NOMO-1 treated with DMSO at 0.1 percent for 48 hours (cell line): ENCODE measurements at regions not wholly inside any gene's neighbourhood (a gene's known extent, or its start where the extent isn't known, plus 50 kb on each side); places are given as distances from the start of the nearest gene placed in this dataset.

Experiments used
- DNase-seq: peaks from one replicate; lab custom pipeline; 2025; ENCODE audit not compliant: unreplicated experiment; lab: John Stamatoyannopoulos, UW

DNA sequence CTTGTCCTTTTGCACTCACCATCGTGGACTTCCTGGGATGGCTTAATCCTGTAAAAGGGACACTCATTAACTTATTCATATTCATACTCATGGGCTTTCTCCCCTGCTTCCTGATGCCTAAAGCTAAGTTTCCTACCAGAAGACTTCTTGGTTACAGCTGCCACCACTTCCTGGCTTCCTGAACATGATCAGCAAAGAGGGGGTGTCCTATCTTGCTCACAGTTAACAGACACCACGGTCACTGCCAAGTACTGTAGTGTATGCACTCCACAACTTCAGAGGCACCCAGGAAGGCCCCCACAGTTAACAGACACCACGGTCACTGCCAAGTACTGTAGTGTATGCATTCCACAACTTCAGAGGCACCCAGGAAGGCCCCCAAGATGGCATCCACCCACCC is 177.8 kb downstream of the SIPA1L2 start:
- no peak for DNase-seq

DNA sequence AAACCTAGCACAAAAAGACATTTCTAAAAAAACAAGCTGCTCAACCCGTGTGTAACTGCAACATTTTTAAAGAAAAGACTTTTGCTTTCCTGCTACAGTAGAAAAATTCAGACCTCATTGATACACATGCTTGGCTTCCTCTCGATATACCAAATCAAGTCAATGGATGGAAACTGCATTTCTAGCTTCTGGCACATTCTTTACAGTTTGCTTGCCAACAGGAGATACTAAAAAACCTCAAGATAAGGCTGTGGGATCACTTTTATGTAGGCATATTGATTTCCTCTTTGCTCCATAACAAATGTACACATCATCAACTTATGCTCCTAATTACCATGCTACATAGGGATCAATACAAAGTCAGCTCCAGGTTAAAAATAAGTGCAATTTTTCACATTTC is 178.4 kb downstream of the SIPA1L2 start:
- DNase-seq: no peak

DNA sequence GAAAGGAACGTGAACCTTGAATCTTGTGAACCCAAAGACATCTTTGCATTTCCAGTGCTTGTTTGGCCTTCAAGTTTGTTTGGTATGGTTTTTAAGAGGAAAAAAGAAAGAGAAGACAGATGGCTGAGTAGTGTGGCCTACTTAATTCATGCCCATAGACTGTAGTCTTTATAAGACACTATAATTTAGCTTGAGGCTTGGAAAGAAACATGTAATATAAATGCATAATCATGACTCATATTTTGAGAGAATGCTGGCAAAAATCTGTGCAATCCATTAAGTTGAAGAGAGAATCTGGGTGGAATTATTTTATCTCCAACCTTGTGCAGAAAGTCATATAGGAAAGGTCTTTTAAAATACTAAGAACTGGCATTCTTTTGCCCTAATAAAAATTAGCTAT is 179.3 kb downstream of the SIPA1L2 start:
- no peak for DNase-seq

DNA sequence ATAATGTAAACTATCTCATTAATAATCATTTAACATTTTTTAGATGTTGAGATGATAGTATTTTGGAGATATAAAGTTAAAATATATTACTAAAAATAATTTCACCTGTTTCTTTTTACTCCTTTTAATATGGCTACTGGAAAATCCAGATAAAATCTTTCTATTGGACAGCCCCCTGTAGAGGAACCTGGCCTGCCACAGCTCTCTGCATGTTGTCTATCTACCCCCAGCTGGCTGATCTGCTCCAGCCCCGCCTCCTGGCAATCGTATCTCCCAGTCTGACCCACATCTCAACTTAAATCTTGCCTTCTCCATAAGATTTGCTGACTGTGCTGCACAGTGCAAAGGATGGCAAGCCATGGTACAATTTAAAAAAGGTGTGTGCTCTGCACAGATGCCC is 182.8 kb downstream of the SIPA1L2 start:
- DNase-seq: no peak

DNA sequence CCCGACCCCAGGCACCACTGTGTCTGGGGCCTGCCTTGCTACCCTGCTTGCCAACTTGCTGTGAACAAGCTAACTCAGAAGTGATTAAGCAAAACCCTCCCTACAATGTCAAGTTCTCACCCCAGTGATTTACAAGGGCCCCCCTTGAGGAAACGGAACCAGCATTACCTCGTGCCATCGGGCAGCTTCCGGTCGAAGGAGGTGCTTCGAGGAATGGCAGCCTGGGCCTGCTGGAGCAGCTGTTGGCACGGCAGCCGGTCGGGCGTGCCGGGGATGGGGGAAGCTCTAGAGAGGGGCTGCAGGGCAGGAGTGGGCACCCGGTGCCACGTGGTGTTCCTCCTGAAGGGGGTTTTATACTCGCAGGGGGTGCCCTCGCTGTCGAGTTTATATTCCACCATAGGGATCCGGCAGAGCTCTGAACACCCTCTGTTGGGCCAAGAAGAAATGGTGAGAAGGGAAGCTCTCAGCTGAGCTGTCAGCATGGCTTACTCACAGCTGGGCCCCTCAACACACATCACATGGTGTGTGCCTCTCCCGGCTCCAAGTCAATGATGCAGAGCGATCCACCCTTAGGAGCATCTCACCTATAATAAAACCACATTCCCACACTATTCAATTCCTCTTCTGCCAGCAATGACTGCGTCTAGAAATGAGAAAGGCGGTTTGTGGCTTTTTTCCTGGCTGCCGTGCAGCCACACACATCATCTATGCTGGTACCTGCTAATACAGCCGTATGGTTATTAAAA is 184.4 kb downstream of the SIPA1L2 start:
- DNase-seq: no peak

DNA sequence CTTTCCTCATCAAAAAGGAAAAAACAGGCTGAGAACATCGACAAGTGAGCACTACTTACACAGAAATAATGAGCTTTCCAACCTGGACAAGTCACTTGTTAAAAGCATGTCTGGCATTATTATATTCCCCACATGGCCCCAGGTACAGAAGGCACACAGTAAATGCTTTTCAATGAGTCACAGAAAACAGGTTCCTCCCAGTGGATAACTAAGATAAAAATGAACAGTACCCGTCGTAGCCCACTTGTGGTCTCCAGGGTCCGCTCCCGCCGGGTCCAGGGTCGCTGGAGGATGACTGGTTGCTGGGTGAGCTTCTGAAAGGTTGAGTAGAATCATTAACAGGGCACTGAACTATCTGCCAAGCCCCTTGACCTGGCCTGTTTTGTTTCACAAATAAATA is 186.6 kb downstream of the SIPA1L2 start:
- DNase-seq: no peak

DNA sequence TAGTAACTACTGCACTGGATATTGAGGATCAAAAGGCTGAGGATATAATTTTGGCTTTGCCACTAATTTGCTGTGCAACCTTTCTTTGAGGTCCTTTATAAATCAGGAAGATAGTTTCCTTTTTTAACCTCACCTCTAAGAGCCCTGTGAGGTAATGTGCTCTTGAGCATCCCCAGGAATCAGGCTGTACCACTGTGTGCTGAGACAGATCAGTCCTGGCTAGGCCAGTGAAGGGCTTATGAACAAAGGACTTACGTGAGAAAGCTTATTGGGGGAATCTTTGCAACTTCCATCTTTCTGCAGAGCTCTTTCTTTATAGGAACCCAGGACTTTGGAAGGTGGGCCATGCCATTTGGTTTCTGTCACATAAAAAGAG is 188.9 kb downstream of the SIPA1L2 start:
- no peak for DNase-seq

DNA sequence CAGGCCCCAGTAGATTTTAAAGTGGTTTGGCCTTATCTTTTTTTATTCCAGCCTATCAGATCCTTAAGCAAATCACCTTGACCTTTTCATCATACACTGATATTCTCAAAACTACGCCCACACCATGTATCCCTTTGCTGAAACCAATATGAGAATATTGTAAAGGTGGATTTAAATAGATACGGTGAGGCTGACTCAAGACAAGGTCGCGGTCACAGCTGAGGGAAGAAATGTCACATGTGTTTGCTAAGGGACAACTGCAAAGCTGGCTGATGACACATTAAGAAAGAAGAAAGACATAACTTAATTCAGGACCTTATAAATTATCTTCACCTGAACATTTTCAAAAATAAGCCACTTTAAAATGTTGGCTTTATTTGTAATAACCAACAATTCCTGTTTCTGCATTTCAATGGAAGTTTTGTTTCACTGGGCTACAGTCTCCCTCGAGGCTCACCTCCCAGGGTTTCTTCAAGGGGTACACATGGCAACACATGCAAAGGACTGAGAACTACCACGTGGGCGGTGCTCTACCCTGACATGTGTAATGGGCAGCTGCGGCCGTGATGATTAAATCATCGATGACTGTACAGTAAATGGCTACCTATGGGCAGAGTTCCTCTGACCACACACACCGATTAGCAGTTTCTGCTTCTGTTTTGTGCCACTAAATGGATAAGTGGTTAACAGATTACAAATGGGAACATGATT is 189.5 kb downstream of the SIPA1L2 start:
- peak; percentile 30 for DNase-seq

DNA sequence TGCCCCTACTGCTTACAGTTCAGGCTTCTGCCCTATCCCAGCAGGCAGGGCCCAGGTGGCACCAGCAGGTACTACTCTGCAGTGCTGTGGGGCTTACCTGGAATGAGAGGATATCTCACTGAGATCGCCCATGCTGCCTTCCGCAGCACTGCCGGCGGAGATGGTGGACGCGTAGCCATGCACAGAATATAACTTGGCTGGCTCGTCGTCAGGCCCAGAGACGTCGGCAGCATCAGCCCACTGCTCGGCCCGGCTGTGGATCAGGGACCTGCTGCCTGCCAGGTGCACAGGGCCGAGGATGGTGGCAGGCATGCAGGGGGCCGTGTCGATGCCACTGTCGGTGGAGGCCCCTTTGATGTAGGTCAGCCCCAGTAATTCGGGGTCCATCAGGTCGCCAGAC is 190.9 kb downstream of the SIPA1L2 start:
- no peak for DNase-seq

DNA sequence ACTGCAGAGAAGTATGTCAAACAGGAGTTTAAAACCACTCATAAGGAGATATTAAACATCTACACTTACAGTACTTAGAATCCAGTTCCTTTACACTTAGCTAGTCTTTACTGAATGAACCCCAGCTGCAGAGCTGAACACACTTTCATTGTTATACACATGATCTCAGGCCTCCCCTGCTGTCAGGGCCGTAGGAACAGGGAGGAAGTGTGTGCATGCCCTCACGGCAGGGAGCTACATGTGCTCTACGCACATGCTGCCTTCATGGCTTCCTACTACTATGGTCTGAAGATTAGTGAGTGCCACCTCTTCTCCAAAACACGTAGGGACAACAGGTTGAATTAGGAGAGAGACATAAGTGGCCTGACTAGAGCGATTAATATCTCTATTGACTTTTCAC is 191.5 kb downstream of the SIPA1L2 start:
- DNase-seq: no peak

DNA sequence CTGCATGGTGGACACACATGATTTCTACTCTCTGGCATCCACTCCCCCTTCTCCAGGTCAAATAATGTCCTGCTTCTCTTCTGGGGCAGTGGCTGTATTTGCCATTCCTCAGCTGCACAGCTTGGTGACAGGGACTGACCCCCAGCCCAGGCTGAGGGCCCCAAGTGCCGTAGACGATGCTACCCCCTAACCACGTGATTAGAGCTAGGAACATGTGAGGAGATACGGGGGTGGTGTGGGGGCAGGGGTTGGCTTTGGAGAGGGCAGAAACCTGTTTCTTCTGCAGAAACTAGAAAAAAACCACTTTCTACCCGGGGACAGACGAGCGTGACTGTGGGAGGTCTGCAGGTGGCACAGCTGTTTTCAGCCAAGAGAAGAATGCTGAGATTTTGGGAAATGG is 192.4 kb downstream of the SIPA1L2 start:
- no peak for DNase-seq

DNA sequence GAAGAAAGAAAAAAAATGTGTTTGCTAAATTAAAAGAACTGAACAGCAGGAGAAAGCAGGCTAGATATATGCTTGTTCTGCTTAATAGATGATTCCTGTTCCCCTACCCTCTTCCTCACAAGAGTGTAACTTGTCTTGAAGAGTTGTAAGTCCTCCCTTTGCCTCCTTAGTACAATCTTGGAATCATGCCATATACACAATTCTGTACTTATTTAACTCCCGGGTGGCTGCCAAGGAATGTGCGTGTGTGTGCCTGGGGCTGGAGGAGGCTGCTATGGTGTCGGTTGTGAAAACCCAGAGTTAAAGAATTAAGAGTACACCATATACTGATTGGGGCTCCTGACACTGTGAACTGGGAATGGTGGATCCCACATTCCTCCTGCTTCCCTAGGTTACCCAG is 194.2 kb downstream of the SIPA1L2 start:
- DNase-seq: no peak

DNA sequence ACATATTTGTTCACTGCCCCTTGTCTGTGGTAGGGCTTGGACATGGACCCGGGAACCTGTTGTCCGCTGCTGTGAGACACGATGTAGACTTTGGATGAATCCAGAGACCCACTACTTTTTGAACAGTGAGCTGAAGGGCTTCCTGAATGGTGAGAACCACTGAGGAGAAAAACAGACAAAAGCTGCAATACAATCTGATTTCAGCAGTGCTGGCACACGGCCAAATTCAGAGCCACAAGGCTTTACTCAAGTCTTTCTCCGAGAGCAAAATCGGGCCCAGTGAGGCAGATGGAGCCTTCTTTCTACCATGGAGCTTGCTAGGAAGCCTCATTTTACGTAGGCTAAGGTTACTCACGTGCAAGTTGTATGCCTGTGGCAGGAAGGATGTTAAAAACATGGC is 197.6 kb downstream of the SIPA1L2 start:
- DNase-seq: no peak

DNA sequence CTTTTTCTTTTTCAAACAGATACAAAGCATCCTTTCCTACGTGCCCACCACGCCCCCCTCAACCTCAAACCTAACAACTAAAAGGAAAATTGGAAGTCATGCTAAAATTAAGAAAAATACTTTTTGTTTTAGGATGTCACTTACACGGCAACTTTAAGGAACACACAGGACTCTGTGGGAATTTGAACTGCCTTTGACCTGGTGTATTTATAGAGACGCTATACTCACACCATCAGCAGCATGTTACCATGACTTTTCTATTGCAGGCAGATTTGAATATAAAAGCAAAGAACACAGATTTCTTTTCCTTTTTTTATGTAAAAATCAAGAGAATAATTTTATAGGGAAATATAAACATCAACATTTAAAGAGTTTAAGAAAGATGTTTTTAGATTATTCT is 198.2 kb downstream of the SIPA1L2 start:
- DNase-seq: no peak

DNA sequence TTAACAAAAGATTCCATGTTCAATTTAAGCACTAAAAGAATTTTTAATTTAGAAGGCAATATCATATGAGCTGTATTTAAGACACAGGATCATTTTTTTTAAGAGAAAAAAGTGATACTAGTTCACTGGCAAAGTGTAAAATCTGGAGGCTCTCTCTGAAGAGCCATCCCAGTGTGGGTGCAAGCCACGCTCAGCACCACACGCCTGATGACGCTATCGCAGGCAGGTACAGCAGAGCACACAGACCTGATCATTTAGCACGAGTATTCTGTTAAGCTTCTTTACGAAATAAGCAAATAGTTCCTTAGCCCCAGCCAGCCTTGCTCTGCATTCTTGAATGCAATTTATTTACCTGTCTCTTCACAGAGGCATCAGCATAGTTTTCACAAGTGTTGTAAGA is 198.6 kb downstream of the SIPA1L2 start:
- no peak for DNase-seq

DNA sequence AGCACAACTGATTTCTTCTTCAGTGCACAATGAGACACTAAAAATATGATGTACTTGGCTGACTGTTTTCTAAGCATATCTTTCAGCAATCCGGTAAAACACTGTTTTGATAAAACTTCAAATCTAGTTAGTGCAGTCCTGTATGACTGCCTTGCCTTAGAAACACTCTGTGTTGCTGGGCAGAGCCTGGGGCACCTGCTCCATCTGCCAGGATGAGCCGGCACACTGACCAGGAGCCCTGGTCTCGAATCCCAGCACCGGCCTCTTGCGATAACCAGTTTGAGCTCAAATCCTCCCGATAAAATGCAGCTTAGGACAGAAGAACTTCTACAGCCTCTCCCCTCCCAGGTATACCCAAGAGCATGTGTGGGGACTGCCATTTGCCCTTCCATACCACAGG is 199.5 kb downstream of the SIPA1L2 start:
- no peak for DNase-seq

DNA sequence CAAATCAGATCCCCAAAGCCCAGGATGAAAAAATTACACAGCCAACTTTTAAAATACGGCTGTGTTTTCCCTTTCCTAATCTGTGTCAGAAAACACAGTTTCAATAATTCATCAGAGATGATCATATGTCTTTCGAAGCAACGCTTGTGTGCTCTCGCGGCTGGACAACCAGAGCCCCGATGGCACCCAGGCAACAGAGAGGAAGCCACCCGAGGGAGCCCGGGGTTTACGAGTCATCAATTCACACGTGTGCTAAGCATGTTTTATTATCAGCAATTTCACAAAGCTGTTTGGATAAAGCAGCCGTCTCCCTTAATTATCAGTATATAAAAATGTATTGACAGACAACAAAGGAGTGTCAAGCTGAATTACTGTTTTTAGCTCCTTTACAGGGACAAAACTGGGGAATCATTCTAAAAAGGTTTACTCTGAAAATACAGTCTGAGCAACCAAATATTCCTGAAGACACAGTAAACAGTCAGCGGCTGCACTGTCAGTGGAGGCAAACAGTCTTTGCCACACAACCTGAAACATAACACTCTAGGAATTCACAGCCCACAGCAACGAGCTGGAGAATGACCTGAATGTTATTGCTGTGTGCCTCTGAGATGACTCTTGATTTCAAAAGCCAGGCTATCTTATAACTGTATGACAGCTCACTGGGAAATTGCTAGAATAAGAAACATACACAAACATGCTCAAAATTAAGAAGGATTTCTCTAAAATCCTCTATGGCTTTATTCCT is 201.0 kb downstream of the SIPA1L2 start:
- no peak for DNase-seq

DNA sequence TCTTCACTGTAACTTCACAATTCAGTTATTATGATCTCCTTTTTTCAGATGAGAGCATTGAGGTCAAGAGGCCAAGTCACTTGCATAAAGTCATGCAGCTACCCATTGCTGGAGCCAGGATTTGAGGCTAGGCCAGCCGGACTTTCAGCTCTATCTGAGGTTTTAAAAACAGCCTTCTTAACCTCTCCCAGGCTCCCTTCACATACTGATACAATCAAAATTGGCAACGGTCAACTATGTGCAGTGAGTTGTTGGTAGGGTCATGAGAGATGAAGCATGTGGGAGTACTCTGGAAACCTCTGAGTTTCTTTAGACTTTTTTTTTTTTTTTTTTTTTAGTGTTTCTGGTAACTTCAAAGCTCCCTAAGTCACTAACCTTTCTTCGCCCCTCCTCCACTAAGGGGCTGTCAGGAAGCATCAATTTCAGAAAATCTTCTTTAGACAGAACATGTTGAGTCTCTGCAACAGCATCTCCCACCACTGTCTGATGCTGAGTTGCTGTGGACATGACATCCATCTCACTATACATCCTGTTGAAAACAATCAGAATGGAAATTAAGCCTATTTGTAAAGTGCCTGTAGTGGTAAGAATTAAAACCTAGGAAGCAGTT is 201.8 kb downstream of the SIPA1L2 start:
- no peak for DNase-seq

DNA sequence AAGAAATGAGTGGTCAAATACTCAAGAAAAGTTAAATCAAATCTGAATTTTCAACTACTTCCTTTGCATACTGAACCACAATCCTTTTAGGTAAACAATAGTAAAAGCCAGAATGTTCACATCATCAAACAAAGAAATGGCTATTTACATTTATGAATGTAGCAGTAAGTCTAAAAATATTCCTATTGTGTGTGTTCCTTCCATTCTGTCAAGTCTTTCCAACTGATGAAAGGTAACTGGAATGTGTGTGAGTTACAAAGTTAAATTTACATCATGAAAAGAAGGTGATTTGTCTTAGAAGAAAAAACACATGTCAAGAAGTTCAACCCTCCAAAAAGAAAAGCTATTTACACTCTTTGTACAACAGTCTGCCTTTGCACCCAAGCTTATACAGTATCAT is 203.1 kb downstream of the SIPA1L2 start:
- no peak for DNase-seq

DNA sequence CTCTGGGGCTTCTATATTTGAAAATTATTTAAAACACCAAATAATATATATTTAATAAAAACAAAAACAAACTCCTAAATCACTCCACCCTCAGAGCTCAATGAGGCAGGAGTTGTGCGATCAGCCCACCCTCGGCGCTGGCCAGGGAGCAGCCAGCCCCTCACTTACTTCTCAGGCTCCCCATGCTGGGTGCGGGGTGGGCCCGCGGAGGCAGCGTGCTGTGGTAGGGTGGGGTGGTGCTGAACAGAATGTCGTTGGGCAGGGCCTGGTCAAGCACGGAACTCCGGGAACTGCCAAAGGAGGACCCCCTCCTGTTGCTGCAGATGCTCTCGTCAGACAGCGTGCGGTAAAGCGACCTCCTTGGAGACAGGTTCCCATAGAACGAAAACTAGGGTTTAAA is 204.5 kb downstream of the SIPA1L2 start:
- no peak for DNase-seq

DNA sequence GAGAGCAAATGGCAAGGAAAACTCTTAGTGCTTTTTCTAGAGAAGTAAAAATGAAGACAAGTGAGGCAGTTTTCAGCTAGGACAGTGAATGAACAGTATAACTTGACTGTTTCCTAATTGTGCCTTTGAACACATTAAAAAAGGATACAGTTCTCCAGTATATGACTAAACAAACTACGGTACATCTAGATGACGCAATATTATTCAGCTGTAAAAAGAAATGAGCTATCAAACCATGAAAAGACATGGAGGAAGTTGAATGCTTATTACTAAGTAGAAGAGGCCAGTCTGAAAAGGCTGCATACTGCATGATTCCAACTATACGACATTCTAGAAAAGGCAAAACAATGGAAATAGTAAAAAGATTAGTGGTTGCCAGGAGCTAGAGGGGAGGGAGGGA is 206.3 kb downstream of the SIPA1L2 start:
- DNase-seq: peak; percentile 51

DNA sequence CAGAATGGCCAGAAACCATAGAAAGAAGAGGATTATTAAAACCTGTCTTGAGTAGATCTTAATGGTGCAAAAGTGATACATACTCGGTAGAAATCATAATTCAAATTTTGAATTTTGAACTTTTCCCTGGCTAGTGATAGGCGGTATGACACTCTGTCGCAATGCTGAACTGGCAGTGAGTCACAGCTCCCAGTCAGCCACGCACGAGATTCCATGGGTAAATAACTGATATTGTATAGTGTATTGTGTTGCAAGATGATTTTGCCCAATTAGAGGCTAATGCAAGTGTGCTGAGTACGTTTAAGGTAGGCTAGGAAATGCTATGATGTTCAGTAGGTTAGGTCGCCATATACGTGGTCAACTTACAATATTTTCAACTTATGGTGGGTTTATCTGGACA is 207.0 kb downstream of the SIPA1L2 start:
- peak; percentile 14 for DNase-seq
